ENCODE measurements at regions not wholly inside any gene's neighbourhood (a gene's known extent, or its start where the extent isn't known, plus 50 kb on each side); places are given as distances from the start of the nearest gene placed in this dataset.

DNA sequence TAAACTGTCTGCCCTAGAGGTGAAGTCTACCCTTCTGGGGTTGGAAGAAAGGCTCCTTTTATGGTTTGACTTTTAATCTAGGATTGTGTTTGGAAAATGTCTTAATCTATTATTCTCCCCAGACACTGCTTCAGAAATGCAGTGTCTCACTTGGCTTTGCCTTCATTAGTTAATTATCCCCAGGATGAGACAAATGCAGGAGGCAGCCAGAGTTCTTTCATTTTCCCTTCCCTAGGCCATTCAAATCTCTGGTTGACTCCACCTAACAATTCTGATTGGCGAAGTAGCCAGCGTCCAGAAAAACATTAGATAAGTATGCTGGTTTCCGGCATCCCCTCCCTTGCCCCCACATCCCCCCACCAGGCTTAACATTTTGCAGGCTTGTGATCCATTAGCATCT lies 325.8 kb upstream of the PBX1 start:
- CTCF ChIA-PET (ENCODE audit: partially characterized antibody): no interaction called here
- Histone ChIP-seq H3K9me3 (ENCODE audit: control insufficient read depth in 1 of 2, low read length in 2 of 2) (no peaks in the 10 kb centered on the region), H3K27ac (ENCODE audit: low read depth, low read length) (no peak overlapping the region), H3K36me3 (ENCODE audit: insufficient read depth, low read length) (no peaks in the 10 kb centered on the region), H3K4me1 (ENCODE audit: insufficient read depth, low read length) (no peaks in the 10 kb centered on the region), H3K27me3 (ENCODE audit: insufficient read depth, low read length) (no peaks in the 10 kb centered on the region), H3K4me3 (ENCODE audit: low read length in 2 of 2) (no peak overlapping the region)
- peaks cover 0 to 20% (median 5%) of the 10 kb centered on the region in 8 donors for H3K9me3 Mint-ChIP-seq
- no peak overlapping the region for H3K27ac Mint-ChIP-seq
- H3K27me3 Mint-ChIP-seq: no peaks in the 10 kb centered on the region
- no peak for DNase-seq
- POLR2A ChIA-PET (ENCODE audit: partially characterized antibody): no interaction called here
- no peaks in the 10 kb centered on the region for H3K4me1 Mint-ChIP-seq
- no peaks in the 10 kb centered on the region for H3K36me3 Mint-ChIP-seq
- H3K4me3 Mint-ChIP-seq: no peak overlapping the region
- intact Hi-C loops (cut with micrococcal nuclease): no loop called here

DNA sequence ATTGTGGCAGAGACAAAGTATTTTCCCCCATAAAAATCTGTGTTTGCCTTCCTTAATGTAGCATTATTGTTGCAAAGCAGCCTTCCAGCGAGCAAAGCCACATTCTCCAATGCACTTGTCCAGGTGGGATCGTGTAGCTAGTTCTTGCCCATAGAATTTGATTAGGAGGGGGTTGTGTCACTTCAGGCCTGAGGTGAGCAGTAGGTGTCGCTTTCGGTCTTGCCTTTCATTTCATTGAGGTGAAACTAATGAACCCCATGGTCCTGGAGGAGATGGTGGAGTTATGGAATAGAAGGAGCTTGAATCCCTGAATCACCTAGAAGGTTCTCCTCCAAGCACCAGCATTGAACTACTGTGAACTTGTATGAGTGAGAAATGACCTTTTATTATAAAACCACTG lies 318.9 kb upstream of the PBX1 start:
- no peaks in the 10 kb centered on the region for H3K4me1 ChIP-seq (ENCODE audit: insufficient read depth, low read length)
- H3K36me3 Mint-ChIP-seq: no peaks in the 10 kb centered on the region
- no peak overlapping the region for H3K27ac ChIP-seq (ENCODE audit: low read depth, low read length)
- H3K27ac Mint-ChIP-seq: no peak overlapping the region
- no peaks in the 10 kb centered on the region for H3K9me3 ChIP-seq (ENCODE audit: control insufficient read depth in 1 of 2, low read length in 2 of 2)
- ChIA-PET POLR2A (ENCODE audit: partially characterized antibody) (no interaction called here), CTCF (ENCODE audit: partially characterized antibody) (no interaction called here)
- intact Hi-C loops (cut with micrococcal nuclease): no loop called here
- H3K27me3 ChIP-seq (ENCODE audit: insufficient read depth, low read length): no peaks in the 10 kb centered on the region
- no peak for DNase-seq
- no peaks in the 10 kb centered on the region for H3K4me1 Mint-ChIP-seq
- H3K4me3 ChIP-seq (ENCODE audit: low read length in 2 of 2): no peak overlapping the region
- no peaks in the 10 kb centered on the region for H3K36me3 ChIP-seq (ENCODE audit: insufficient read depth, low read length)
- H3K27me3 Mint-ChIP-seq: no peaks in the 10 kb centered on the region
- no peak overlapping the region for H3K4me3 Mint-ChIP-seq
- peaks cover 0 to 9% (median 2%) of the 10 kb centered on the region in 8 donors for H3K9me3 Mint-ChIP-seq

DNA sequence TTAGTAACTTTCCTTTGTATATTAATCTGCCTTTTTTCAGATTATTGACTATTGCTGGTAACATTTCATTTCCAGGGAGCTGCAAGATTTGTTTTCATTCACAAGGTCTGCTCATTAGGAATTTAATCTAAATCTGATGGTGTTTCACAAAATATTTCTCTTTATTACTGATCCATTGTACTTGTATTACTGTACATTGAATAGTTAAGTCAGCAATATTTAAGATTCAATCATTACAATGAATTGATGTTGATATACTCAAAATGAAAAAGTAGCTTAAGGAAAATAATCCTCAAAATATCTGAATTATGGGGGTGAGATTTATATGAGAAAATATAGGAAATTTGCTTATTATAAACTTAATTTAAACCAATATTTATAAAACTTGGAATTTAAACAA lies 308.6 kb upstream of the PBX1 start:
- intact Hi-C loops (cut with micrococcal nuclease): no loop called here
- Mint-ChIP-seq H3K27me3 (no peaks in the 10 kb centered on the region), H3K27ac (no peak overlapping the region), H3K4me1 (no peaks in the 10 kb centered on the region), H3K4me3 (peak overlapping the region in 1 of 8 donors; percentile 11), H3K36me3 (no peaks in the 10 kb centered on the region), H3K9me3 (peaks cover 3 to 39% (median 10%) of the 10 kb centered on the region in 8 donors)
- ChIA-PET CTCF (ENCODE audit: partially characterized antibody) (no interaction called here), POLR2A (ENCODE audit: partially characterized antibody) (no interaction called here)
- Histone ChIP-seq H3K27me3 (ENCODE audit: insufficient read depth, low read length) (no peaks in the 10 kb centered on the region), H3K4me3 (ENCODE audit: low read length in 2 of 2) (no peak overlapping the region), H3K36me3 (ENCODE audit: insufficient read depth, low read length) (no peaks in the 10 kb centered on the region), H3K9me3 (ENCODE audit: control insufficient read depth in 1 of 2, low read length in 2 of 2) (no peaks in the 10 kb centered on the region), H3K4me1 (ENCODE audit: insufficient read depth, low read length) (no peaks in the 10 kb centered on the region), H3K27ac (ENCODE audit: low read depth, low read length) (no peak overlapping the region)
- DNase-seq: no peak

DNA sequence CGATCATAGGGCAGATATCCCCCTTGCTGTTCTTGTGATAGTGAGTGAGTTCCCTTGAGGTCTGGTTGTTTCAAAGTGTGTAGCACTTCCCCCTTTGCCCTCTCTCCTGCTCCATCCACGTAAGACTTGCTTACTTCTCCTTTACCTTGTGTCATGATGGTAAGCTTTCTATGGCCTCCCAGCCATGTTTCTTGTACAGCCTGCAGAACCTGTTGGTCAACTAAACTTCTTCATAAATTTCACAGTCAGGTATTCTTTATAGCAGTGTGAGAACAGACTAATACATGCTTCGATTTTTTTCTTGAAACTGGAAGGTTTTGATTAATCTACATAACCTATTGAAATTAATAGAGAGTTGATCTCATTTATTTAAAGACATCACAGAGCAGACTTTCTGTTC lies 302.5 kb upstream of the PBX1 start:
- H3K4me1 Mint-ChIP-seq: no peaks in the 10 kb centered on the region
- no peaks in the 10 kb centered on the region for H3K36me3 ChIP-seq (ENCODE audit: insufficient read depth, low read length)
- no peak overlapping the region for H3K27ac Mint-ChIP-seq
- CTCF ChIA-PET (ENCODE audit: partially characterized antibody): no interaction called here
- no peaks in the 10 kb centered on the region for H3K27me3 ChIP-seq (ENCODE audit: insufficient read depth, low read length)
- no peak overlapping the region for H3K4me3 Mint-ChIP-seq
- peaks cover 4 to 34% (median 15%) of the 10 kb centered on the region in 8 donors for H3K9me3 Mint-ChIP-seq
- POLR2A ChIA-PET (ENCODE audit: partially characterized antibody): no interaction called here
- intact Hi-C loops (cut with micrococcal nuclease): no loop called here
- no peaks in the 10 kb centered on the region for H3K9me3 ChIP-seq (ENCODE audit: control insufficient read depth in 1 of 2, low read length in 2 of 2)
- no peaks in the 10 kb centered on the region for H3K27me3 Mint-ChIP-seq
- H3K27ac ChIP-seq (ENCODE audit: low read depth, low read length): no peak overlapping the region
- no peak overlapping the region for H3K4me3 ChIP-seq (ENCODE audit: low read length in 2 of 2)
- no peaks in the 10 kb centered on the region for H3K36me3 Mint-ChIP-seq
- H3K4me1 ChIP-seq (ENCODE audit: insufficient read depth, low read length): no peaks in the 10 kb centered on the region
- no peak for DNase-seq

DNA sequence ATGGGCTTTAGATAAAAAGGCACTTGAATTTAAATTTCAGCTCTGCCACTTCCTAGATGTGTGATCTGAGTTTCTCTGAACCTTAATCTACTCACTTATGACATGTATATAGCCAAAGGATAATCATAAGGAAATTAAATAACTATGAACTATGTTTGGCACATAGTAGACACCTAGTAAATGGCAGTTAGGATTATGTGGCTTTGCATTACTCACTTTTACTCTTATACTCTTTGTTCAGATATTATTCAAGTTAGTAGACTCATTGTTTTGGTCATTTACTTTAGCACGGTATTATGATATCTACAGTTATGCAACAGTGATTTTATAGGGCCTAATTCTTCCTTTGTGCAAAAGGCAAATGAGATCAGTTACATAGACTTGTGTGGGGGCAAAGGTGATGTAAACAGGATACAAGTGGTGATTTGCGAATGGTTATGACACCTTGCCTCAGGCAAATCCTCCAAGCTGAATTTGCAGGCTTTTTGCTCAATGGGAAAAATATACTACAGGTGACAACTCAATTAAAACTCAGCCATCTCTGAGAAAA lies 297.2 kb upstream of the PBX1 start:
- H3K27ac Mint-ChIP-seq: no peak overlapping the region
- H3K27me3 Mint-ChIP-seq: no peaks in the 10 kb centered on the region
- Histone ChIP-seq H3K36me3 (ENCODE audit: insufficient read depth, low read length) (no peaks in the 10 kb centered on the region), H3K9me3 (ENCODE audit: control insufficient read depth in 1 of 2, low read length in 2 of 2) (peaks cover 0 to under 1% of the 10 kb centered on the region in 2 donors), H3K27me3 (ENCODE audit: insufficient read depth, low read length) (no peaks in the 10 kb centered on the region), H3K27ac (ENCODE audit: low read depth, low read length) (no peak overlapping the region), H3K4me3 (ENCODE audit: low read length in 2 of 2) (no peak overlapping the region), H3K4me1 (ENCODE audit: insufficient read depth, low read length) (no peaks in the 10 kb centered on the region)
- ChIA-PET POLR2A (ENCODE audit: partially characterized antibody) (no interaction called here), CTCF (ENCODE audit: partially characterized antibody) (no interaction called here)
- no peak for DNase-seq
- no peaks in the 10 kb centered on the region for H3K4me1 Mint-ChIP-seq
- intact Hi-C loops (cut with micrococcal nuclease): no loop called here
- H3K9me3 Mint-ChIP-seq: peaks cover 0 to 16% (median 9%) of the 10 kb centered on the region in 8 donors
- no peak overlapping the region for H3K4me3 Mint-ChIP-seq
- H3K36me3 Mint-ChIP-seq: no peaks in the 10 kb centered on the region

DNA sequence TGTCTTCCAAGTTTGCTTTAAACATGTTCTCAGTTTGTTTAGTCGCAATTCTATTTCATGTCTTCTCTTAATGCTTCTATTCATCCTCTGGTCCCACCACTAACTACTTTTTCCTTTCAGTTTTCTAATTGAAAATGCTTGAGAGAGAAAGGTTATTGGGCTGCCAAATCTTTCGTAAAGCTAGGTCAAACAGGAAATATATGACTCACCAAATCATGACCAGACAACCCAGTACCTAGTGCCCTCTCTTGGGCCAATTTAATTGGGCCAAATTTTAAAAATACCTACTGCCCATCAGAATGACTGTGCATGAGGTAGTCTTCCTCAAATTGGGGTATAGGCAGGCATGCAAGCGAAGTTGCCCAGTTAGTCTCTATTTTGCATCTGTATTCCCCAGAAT lies 295.4 kb upstream of the PBX1 start:
- intact Hi-C loops (cut with micrococcal nuclease): no loop called here
- H3K9me3 Mint-ChIP-seq: peaks cover 0 to 14% (median 4%) of the 10 kb centered on the region in 8 donors

DNA sequence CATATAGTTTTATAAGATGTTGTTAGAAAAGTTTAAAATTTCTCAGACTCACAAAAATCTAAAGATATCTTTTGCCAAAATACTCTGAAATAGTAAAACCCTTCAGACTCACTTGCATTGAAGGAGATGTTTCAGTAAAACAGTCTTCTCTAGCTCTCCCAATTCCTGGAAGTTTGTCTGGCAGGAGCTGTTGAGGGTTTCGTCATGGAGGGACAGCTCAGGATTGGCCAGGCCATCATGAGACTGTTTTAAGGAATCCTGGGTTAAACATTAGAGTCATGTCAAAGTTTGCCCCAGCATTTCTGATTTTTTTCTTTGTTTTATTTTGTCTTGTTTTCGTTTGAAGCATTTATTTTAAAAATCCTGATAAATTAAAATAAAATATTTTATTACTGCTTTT lies 293.8 kb upstream of the PBX1 start:
- Histone ChIP-seq H3K27ac (ENCODE audit: low read depth, low read length) (no peak overlapping the region), H3K27me3 (ENCODE audit: insufficient read depth, low read length) (no peaks in the 10 kb centered on the region), H3K4me3 (ENCODE audit: low read length in 2 of 2) (no peak overlapping the region), H3K4me1 (ENCODE audit: insufficient read depth, low read length) (no peaks in the 10 kb centered on the region), H3K9me3 (ENCODE audit: control insufficient read depth in 1 of 2, low read length in 2 of 2) (peaks cover 0 to 5% of the 10 kb centered on the region in 2 donors), H3K36me3 (ENCODE audit: insufficient read depth, low read length) (no peaks in the 10 kb centered on the region)
- ChIA-PET CTCF (ENCODE audit: partially characterized antibody) (no interaction called here), POLR2A (ENCODE audit: partially characterized antibody) (no interaction called here)
- Mint-ChIP-seq H3K4me3 (no peak overlapping the region), H3K27ac (no peak overlapping the region), H3K4me1 (no peaks in the 10 kb centered on the region), H3K36me3 (no peaks in the 10 kb centered on the region), H3K9me3 (peaks cover 0 to 7% (median 3%) of the 10 kb centered on the region in 8 donors), H3K27me3 (no peaks in the 10 kb centered on the region)
- DNase-seq: no peak
- intact Hi-C loops (cut with micrococcal nuclease): no loop called here

More for the DNA sequence above, 295.4 kb upstream of the PBX1 start:
- no peaks in the 10 kb centered on the region for H3K36me3 ChIP-seq (ENCODE audit: insufficient read depth, low read length)
- peaks cover 0 to 5% of the 10 kb centered on the region in 2 donors for H3K9me3 ChIP-seq (ENCODE audit: control insufficient read depth in 1 of 2, low read length in 2 of 2)
- Mint-ChIP-seq H3K4me3 (no peak overlapping the region), H3K27ac (no peak overlapping the region), H3K36me3 (no peaks in the 10 kb centered on the region), H3K27me3 (no peaks in the 10 kb centered on the region), H3K4me1 (no peaks in the 10 kb centered on the region)
- H3K27me3 ChIP-seq (ENCODE audit: insufficient read depth, low read length): no peaks in the 10 kb centered on the region
- peak in 1 of 5 donors; percentile 1 for DNase-seq
- H3K27ac ChIP-seq (ENCODE audit: low read depth, low read length): no peak overlapping the region
- POLR2A ChIA-PET (ENCODE audit: partially characterized antibody): no interaction called here
- CTCF ChIA-PET (ENCODE audit: partially characterized antibody): no interaction called here
- no peak overlapping the region for H3K4me3 ChIP-seq (ENCODE audit: low read length in 2 of 2)
- H3K4me1 ChIP-seq (ENCODE audit: insufficient read depth, low read length): no peaks in the 10 kb centered on the region

DNA sequence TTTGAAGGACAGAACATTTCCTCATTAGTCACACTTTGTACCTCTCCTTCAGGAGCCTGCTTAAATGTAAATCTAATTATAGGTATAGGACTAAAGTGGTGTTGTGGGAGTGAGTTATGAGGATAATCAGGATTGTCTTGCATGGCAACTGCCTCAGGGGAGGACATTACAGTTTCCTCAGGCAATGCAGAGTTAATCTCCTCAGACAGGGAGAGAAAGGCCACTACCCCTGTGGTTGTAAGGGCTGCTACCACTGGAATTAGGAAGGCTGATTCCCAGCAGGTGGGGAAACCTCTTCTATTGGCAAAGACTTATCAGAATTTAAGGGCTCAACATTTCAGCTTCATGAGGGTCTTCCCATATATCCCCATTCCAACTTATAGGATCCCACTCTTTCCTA lies 286.8 kb upstream of the PBX1 start:
- Mint-ChIP-seq H3K36me3 (no peaks in the 10 kb centered on the region), H3K27me3 (no peaks in the 10 kb centered on the region), H3K4me1 (no peaks in the 10 kb centered on the region), H3K4me3 (no peak overlapping the region), H3K9me3 (peaks cover 2 to 12% (median 6%) of the 10 kb centered on the region in 8 donors), H3K27ac (no peak overlapping the region)
- intact Hi-C loops (cut with micrococcal nuclease): no loop called here
- ChIA-PET CTCF (ENCODE audit: partially characterized antibody) (no interaction called here), POLR2A (ENCODE audit: partially characterized antibody) (no interaction called here)
- DNase-seq: no peak
- peaks cover 0 to under 1% of the 10 kb centered on the region in 2 donors for H3K9me3 ChIP-seq (ENCODE audit: control insufficient read depth in 1 of 2, low read length in 2 of 2)
- H3K36me3 ChIP-seq (ENCODE audit: insufficient read depth, low read length): no peaks in the 10 kb centered on the region
- H3K27me3 ChIP-seq (ENCODE audit: insufficient read depth, low read length): no peaks in the 10 kb centered on the region
- H3K4me1 ChIP-seq (ENCODE audit: insufficient read depth, low read length): no peaks in the 10 kb centered on the region
- no peak overlapping the region for H3K27ac ChIP-seq (ENCODE audit: low read depth, low read length)
- H3K4me3 ChIP-seq (ENCODE audit: low read length in 2 of 2): no peak overlapping the region
